ENCODE measurements at regions not wholly inside any gene's neighbourhood (a gene's known extent, or its start where the extent isn't known, plus 50 kb on each side); places are given as distances from the start of the nearest gene placed in this dataset.

DNA sequence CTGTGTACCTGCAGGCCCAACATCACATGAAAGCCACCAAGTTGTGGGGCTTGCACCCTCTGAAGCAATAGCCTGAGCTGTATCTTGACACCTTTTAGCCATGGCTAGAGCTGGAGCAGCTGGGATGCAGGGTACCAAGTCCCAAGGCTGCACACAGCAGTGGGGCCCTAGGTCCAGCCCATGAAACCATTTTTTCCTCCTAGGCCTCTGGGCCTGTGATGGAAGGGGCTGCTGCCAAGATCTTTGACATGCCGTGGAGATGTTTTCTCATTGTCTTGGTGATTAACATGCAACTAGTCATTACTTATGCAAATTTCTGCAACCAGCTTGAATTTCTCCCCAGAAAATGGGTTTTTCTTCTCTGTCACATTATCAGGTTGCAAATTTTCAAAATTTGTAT, 387.2 kb upstream of the RIOK2 start:
- TF ChIP-seq FOXK2 (IDR thresholded peaks at IDR 0.05), result no peak
- TF ChIP-seq HDGF (IDR thresholded peaks at IDR 0.05; ENCODE audit: borderline replicate concordance), result no peak
